ENCODE measurements at regions not wholly inside any gene's neighbourhood (a gene's known extent, or its start where the extent isn't known, plus 50 kb on each side); places are given as distances from the start of the nearest gene placed in this dataset.
"Not testable (repeated sequence)": the region's sequence is repeated elsewhere in the genome, so short reads cannot be mapped to it uniquely, and the experiment has no call there.

DNA sequence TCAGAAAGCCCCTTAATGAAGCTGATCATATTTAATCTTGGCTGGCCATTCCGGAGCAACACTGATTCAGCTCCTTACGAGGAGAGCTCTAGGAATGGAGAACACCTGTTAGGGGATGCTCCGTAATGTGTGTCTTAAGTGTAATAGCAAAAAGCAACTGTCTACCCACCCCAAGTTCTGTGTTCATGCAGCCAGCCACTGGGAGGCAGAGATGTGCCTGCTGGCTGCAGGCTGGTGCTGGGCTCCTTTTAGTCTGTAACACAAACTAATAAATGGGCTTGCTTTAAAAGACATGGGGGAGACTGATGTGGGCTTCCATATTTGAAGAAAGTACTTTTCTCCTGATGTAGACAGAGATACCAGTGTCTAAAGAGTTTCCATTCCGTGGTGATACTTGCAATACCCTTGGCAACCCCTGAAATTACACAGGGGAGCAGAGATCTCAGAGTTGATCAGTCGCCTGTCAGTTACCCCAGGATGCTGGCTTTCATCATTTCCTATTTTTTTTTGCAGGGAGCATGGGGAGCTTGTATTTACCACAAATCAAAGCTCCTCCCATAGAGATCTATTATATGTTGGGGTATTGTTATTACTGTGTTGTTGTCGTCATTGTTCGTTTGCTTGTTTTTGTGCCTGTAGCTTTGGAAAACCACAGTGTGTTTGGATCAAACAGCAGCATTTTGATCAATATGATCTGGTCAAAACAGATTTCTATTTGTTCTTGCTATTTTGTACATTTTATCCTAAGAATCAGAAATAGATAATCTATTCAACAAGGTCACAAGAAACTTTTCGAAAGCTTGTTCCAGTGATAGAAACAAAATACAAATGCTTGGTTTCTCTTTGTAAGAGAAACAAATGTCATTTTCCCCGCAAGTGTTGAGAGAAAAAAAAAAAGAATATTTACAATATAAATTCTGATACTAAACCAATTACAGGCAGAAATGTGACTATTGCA, 65.8 kb downstream of the MTX3 start:
- DNase-seq: peak in 1 of 2 experiments; percentile 7

DNA sequence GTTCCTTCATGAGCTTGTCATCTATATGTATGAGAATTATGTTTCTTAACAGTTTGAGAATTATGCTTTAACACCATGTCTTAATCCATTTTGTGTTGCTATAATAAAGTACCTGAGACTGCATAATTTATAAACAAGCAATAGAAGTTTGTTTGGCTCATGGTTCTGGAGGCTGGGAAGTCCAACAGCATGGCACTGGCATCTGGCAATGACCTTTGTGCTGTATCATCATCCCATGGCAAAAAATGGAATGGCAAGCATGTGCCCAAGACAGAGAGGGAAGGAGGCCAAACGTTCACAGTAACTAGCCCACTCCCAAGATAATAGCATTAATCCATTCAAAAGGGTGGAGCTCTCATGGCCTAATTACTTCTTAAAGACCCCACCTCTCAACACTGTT, 67.6 kb downstream of the MTX3 start:
- DNase-seq: no peak

- no peak for DNase-seq
Observed at GRCh38 chr5:79922626-79923025, 68.4 kb downstream of the MTX3 start.

DNA sequence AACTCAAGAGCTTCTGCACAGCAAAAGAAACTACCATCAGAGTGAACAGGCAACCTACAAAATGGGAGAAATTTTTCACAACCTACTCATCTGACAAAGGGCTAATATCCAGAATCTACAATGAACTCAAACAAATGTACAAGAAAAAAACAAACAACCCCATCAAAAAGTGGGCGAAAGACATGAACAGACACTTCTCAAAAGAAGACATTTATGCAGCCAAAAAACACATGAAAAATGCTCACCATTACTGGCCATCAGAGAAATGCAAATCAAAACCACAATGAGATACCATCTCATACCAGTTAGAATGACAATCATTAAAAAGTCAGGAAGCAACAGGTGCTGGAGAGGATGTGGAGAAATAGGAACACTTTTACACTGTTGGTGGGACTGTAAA, 83.6 kb downstream of the MTX3 start:
- DNase-seq: not testable (repeated sequence)

DNA sequence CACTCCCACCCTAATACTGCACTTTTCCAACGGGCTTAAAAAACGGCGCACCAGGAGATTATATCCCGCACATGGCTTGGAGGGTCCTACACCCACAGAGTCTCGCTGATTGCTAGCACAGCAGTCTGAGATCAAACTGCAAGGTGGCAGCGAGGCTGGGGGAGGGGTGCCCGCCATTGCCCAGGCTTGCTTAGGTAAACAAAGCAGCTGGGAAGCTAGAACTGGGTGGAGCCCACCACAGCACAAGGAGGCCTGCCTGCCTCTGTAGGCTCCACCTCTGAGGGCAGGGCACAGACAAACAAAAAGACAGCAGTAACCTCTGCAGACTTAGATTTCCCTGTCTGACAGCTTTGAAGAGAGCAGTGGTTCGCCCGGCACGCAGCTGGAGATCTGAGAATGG, 88.5 kb downstream of the MTX3 start:
- not testable (repeated sequence) for DNase-seq

DNA sequence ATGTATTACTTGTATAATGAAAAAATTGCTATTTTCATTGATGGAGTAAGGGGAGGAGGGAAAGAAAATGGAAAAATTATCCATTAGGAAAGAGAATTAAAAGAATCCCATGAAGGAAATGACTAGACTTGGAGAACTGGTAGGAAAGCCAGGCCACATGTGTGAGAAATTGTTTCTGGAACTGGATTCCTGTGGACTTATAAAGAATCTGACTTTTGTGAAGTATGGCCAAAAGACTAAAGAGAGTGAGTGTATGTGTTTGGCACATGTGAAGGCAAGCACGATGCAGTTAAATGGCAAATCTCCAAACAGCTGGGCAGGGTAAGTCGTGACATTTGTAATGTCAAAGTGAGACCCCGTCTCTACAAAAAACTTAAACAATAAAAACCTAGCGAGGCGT, 89.4 kb downstream of the MTX3 start:
- DNase-seq: no peak

- no peak for DNase-seq
Observed at GRCh38 chr5:79898611-79899010, 92.5 kb downstream of the MTX3 start.

DNA sequence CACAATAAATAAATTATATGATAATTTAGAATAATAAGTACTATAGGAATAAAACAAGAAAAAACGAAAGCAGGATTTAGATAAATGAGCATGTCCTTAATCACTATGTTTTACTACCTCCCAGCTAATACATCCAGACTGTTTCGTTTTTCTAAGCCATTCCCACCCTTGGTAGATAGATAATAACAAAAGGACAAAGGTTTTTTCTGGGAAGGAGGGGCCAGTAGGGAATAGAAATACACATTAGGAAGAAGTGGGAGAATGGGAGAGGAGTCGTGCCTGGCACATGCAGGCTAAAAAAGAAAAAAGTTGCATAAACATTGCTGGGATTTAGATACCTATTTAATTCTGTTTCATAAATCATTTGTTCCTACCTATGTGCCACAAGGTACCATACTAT, 97.1 kb downstream of the MTX3 start:
- DNase-seq: no peak

DNA sequence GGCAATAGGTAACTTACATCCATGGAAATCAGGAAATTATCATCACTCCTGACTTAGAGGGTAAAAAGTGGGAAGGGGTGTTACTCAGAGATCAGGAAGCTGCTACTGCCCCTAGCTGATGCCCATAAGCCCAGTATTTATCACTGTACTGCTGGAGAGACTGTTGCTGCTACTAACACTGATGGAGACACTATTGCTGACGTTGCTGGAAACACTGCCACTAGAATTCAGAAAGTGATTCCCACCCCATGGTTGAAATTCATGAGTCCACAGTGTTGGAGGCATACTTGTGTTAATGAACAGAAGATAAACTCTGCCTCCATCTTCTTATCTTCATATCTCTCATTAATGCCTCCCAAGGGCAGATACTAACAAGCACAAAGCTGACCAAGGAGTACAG, 97.6 kb downstream of the MTX3 start:
- DNase-seq: no peak

DNA sequence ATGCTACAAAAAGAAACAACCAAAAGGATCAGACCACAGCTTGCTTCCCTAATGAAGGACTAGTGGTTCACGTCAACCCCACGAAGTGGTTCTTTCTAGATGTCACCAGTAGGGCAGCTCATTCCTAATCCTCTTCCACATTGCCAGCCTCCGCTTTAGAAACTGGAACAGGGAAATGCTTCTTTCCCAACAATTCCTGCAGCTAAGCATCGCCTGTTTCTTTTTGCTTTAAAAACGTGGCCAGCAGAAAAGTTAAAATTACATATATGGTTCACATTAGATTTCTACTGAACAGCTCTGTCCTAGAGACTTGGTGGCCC, 100.2 kb downstream of the MTX3 start:
- DNase-seq: no peak

DNA sequence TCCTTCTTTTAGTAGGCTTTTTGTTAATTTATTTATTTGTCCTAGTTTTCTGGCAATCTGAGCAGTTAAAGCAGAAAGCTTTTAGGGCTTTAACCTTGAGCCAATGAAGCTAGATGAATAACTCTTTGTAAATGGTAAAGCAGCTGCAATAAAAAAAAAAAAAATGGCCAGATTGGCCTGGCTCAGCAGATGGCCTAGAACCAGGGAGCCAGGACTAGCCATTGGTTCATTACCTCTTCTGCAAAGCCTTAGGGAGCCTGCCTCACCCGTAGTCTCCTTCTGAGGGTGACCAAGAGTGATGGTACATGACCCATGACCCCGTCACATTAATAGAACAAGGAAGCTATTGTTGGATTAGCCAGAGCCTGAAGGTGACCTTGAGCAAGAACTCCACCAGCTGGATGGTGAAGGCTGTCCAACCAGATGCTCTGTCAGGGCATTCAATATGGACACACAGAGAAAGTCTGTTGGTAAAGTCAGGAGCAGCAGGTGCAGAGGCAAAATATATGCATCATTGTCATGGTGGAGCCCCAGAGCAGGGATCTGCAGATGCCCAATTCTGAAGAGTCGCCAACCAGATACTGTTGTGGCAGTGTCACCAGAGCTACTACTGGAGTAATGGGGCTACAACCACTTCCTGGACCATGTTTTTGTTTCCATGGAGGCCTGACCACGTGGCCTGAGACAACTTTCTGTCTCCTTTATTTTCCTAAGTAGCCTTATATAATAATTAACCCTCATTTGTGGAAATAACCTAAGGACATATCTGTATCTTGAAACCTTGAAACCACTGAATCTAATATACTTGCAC, 100.7 kb downstream of the MTX3 start:
- no peak for DNase-seq

DNA sequence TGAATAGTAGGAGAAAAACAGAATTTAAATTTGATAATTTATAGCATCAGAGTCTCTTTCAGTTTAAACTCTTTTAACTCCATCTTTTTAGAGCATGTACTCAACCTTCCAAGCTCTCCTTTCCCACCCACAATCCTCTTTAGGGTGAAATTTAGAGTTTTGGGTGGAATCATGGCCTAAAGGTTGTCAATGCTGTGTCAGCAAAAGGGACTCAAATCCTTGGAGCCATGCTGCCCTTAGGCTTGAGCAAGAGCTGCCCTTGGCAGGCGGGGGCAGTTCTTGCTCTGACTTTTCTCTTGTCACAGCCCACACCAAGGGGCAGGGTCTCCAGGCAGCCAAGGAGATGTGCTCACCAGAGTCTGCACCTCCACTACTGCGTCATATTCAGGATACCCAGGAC, 102.4 kb downstream of the MTX3 start:
- DNase-seq: no peak

GRCh38 chr5:79886925-79887655, 104.0 kb downstream of the MTX3 start:
- DNase-seq: no peak

DNA sequence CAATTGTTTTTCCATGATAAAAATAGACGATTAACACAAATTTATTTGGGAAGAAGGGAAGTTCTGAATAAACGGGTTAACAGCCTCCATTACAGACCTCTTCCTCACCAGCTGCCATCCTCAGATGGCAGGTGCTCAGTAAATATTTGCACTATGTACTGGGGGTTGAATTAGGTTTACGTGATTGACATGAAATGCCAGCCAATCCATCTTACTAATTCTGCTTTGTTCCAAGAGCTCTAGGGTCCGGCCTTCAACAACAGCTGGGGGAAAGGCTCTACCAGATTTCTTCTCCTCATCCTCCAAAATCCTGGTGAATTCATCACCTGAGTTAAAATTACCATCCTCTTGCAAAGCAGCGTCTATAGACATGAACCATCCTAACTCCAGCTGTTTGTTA, 104.6 kb downstream of the MTX3 start:
- no peak for DNase-seq

- not testable (repeated sequence) for DNase-seq
Observed at GRCh38 chr5:79879880-79880279, 111.2 kb downstream of the MTX3 start.

GRCh38 chr5:79878721-79879336, 112.2 kb downstream of the MTX3 start:
- DNase-seq: peak in 1 of 2 experiments; percentile 2

DNA sequence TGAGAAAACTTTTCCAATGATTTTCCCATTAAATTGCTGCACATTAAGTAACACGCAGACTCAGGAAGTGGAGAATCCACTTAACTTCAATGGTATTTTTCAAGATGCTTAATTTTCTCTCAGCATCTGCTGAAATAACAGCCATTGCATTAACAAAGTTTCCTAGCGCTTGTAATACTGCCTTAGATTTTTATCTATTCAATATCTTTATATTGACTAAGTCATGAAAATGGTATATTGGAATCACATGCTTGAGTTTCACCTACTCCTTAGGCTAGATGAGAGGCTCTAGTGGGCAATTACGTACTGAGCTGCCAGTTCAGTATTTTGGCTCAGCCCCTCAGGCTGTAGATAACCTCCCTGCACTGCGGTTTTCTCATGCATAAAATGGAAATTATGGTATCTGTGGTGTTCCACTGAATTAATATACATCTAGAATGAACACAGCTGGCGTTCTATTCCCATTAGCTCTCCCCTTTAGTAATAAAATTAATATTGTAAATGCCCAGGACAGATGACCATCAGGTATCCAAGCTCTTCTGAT, 112.9 kb downstream of the MTX3 start:
- no peak for DNase-seq

GRCh38 chr5:79876456-79876855, 114.6 kb downstream of the MTX3 start:
- DNase-seq: peak in 1 of 2 experiments; percentile 12

DNA sequence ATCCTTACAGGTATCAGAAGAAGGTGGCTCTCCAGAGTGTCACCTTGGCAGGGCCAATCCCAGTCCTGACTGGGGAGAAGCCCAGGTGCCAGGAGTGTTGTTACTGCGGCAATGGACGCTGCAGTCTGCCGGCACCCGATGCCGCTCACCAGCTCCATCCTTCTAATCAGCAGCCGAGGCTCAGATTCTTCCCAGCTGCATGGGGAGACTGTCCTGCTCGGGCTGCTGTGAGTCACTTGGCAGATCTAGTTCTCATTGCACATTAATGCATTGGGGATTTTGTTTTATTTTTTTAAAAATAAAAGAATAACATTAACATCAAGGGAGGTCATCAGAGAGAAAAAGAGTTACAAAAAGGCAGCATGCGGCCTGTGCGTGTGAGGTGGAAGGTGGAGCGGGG, 115.8 kb downstream of the MTX3 start:
- DNase-seq: no peak

GRCh38 chr5:79873187-79873586, 117.9 kb downstream of the MTX3 start:
- DNase-seq: no peak

GRCh38 chr5:79872291-79872690, 118.8 kb downstream of the MTX3 start:
- DNase-seq: no peak

- no peak for DNase-seq
Observed at GRCh38 chr5:79871364-79872120, 119.5 kb downstream of the MTX3 start.

Measured in NCI-H446 (cell line).